ENCODE measurements at regions not wholly inside any gene's neighbourhood (a gene's known extent, or its start where the extent isn't known, plus 50 kb on each side); places are given as distances from the start of the nearest gene placed in this dataset.

DNA sequence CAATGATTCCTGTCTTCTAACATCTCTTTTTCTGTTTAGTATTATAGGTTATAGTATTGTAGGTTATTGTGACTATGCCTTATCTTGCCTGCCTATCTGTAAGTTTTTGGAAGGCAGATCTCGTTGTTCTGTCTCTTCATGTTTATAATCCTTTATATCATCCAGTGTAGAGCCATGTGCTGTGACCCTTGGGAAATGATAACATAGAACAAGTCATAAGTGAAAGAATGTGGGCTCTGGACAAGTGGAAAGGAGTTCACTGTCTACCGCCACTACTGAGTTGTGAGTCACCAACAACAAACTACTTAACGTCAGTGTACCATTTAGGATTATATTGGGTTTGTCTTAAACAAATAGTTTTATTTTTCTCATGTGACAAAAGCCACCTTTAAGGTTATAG, 139.3 kb downstream of the LYPLAL1 start:
- Histone ChIP-seq H4K91ac (replicated peaks; ENCODE audit: insufficient read length, low read length) (no peak overlapping the region), H3K18ac (ENCODE audit: extremely low read depth, low read length) (no peak overlapping the region), H4K5ac (ENCODE audit: insufficient read length, low read depth, low read length) (no peak overlapping the region), H4K20me1 (replicated peaks in 1 of 2; ENCODE audit: control insufficient read depth in 1 of 2, insufficient read depth in 2 of 2, low read length in 2 of 2) (no peaks in the 10 kb centered on the region), H3K23me2 (ENCODE audit: low read depth, low read length) (no peaks in the 10 kb centered on the region), H2BK5ac (ENCODE audit: low read depth, low read length) (no peak overlapping the region), H3K4me2 (ENCODE audit: insufficient read depth in 1 of 2, low read depth in 2 of 2, low read length in 2 of 2) (no peak overlapping the region), H3K79me2 (ENCODE audit: control insufficient read depth in 1 of 2, insufficient read depth in 2 of 2, low read length in 2 of 2) (no peaks in the 10 kb centered on the region), H2BK12ac (ENCODE audit: low read depth, low read length) (no peak overlapping the region), H2AK5ac (ENCODE audit: low read depth, low read length) (no peak overlapping the region), H3K14ac (ENCODE audit: insufficient read length) (no peak overlapping the region), H3K4me3 (ENCODE audit: extremely low read depth in 1 of 4, insufficient read depth in 2 of 4, low read depth in 3 of 4, low read length in 4 of 4) (no peak overlapping the region), H4K8ac (ENCODE audit: extremely low read depth, insufficient read depth, low read length) (no peak overlapping the region), H3K36me3 (ENCODE audit: control insufficient read depth in 2 of 4, insufficient read depth in 4 of 4, low read length in 3 of 4) (no peaks in the 10 kb centered on the region), H2BK15ac (ENCODE audit: low read length) (no peak overlapping the region), H3K9me3 (ENCODE audit: insufficient read depth in 2 of 2, low read depth in 1 of 2, low read length in 1 of 2) (peaks cover 2 to 3% of the 10 kb centered on the region in 2 experiments; a peak in 1 of 4 replicates), H3K56ac (replicated peaks; ENCODE audit: insufficient read length, low read depth, low read length) (no peak overlapping the region), H3K4ac (replicated peaks; ENCODE audit: insufficient read length, low read depth, low read length) (no peak overlapping the region), H3K4me1 (replicated peaks in 1 of 4; ENCODE audit: control insufficient read depth in 3 of 4, insufficient read depth in 4 of 4, low read length in 3 of 4) (no peaks in the 10 kb centered on the region), H3K27ac (ENCODE audit: low read depth, low read length) (no peak overlapping the region), H3K23ac (ENCODE audit: insufficient read length) (no peak overlapping the region), H2AFZ (ENCODE audit: low read length) (no peak overlapping the region), H3K9ac (replicated peaks in 1 of 4; ENCODE audit: extremely low read depth in 1 of 4, low read depth in 3 of 4, low read length in 3 of 4) (no peak overlapping the region), H3K27me3 (replicated peaks in 1 of 4; ENCODE audit: control insufficient read depth in 3 of 4, extremely low read depth in 1 of 4, insufficient read depth in 3 of 4, low read length in 3 of 4) (no peaks in the 10 kb centered on the region), H3K79me1 (ENCODE audit: low read depth, low read length) (no peaks in the 10 kb centered on the region), H2BK120ac (replicated peaks; ENCODE audit: low read depth, low read length) (no peak overlapping the region), H2BK20ac (ENCODE audit: low read length) (no peak overlapping the region)
- POLR2A ChIA-PET (ENCODE audit: partially characterized antibody): no interaction called here
- FAIRE-seq (no peak), DNase-seq (ENCODE audit: low read depth in 1 of 2, low spot score in 2 of 2) (no peak)
- CTCF ChIA-PET (ENCODE audit: partially characterized antibody): no interaction called here
- 91% methylated on average over 3 of the region's 3 CpGs; no CpG with 5 or more reads in 1 of the 2 experiments for WGBS, 2 experiments (ENCODE audit: extremely low coverage in 1 of 2, insufficient coverage in 1 of 2, insufficient read length in 1 of 2, insufficient replicate concordance in 2 of 2, low coverage in 1 of 2, low lambda C conversion rate in 2 of 2, missing lambda C conversion rate in 1 of 2)
- TF ChIP-seq, protein P1, sequence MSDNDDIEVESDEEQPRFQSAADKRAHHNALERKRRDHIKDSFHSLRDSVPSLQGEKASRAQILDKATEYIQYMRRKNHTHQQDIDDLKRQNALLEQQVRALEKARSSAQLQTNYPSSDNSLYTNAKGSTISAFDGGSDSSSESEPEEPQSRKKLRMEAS (IDR thresholded peaks at IDR 0.05): no peak
